ENCODE measurements at regions not wholly inside any gene's neighbourhood (a gene's known extent, or its start where the extent isn't known, plus 50 kb on each side); places are given as distances from the start of the nearest gene placed in this dataset.

DNA sequence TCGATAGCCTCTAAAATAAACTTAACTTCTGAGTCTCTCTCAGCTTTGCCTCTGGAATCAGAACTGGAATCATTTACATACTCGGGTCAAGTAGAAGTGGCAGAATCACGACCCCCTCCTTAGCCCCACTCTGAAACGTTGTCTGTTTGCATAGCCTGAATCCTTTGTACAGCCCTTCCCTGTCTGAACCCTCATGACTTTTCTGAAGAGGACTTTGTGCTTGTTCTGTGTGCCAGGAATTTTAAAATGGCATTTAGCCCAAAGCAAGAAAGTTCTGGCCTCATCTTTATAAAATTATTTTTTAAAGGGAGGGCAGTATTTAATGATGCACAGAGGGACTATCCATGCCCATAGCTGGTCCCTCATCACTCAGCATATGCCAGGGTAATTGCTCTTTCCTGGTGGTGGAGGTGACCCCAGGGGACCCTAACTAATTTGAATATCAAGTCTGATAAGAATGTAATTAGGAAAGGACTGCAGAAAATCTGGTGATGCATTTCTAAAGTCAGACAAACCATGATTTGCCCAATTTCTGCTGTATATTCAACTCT lies 342.7 kb upstream of the TNRC6C start:
- Histone ChIP-seq H3K9me1 (ENCODE audit: control insufficient read depth, insufficient read depth, low read length) (no peaks in the 10 kb centered on the region), H3K4me3 (no peak overlapping the region), H4K20me1 (replicated peaks; ENCODE audit: control insufficient read depth, insufficient read depth, low read length) (no peaks in the 10 kb centered on the region), H3K36me3 (ENCODE audit: control insufficient read depth, insufficient read depth, low read length) (no peaks in the 10 kb centered on the region), H3K9me3 (replicated peaks; ENCODE audit: control insufficient read depth, insufficient read depth, low read depth, low read length) (no peaks in the 10 kb centered on the region), H3K9ac (ENCODE audit: insufficient read depth in 1 of 2, low read depth in 2 of 2, low read length in 2 of 2) (no peak overlapping the region), H2AFZ (ENCODE audit: low read depth, low read length) (no peak overlapping the region), H3K4me2 (ENCODE audit: insufficient read depth, low read length) (no peak overlapping the region), H3K27me3 (ENCODE audit: control insufficient read depth in 2 of 2, insufficient read depth in 2 of 2, low read length in 2 of 2) (peaks cover 25 to 63% of the 10 kb centered on the region in 2 experiments), H3K79me2 (ENCODE audit: control insufficient read depth, insufficient read depth, low read length) (no peaks in the 10 kb centered on the region), H3K4me1 (replicated peaks in 1 of 2; ENCODE audit: control insufficient read depth in 2 of 2, insufficient read depth in 2 of 2, low read length in 2 of 2) (peaks cover 0 to 3% of the 10 kb centered on the region in 2 experiments; a peak in 3 of 5 replicates), H3K27ac (ENCODE audit: extremely low read depth, low read depth, low read length) (no peak overlapping the region)
- CTCF ChIA-PET (ENCODE audit: low intra/inter-chr PET ratio): no interaction called here
- ATAC-seq: no peak
- in situ Hi-C loops (cut with MboI) (no loop called here), intact Hi-C loops (cut with micrococcal nuclease) (no loop called here)
- POLR2A ChIA-PET: interaction anchor here (0.6 kb wide), 1 partner anchor 35 kb away, joined by 3 read pairs; no protein-coding TSS in a partner anchor
- FAIRE-seq: no peak
- DNase-seq (ENCODE audit: extremely low read depth in 1 of 4, low spot score in 3 of 4): no peak
- TF ChIP-seq ZKSCAN1 (IDR thresholded peaks at IDR 0.05; ENCODE audit: low read depth, low read length): no peak
- TF ChIP-seq, protein P1, sequence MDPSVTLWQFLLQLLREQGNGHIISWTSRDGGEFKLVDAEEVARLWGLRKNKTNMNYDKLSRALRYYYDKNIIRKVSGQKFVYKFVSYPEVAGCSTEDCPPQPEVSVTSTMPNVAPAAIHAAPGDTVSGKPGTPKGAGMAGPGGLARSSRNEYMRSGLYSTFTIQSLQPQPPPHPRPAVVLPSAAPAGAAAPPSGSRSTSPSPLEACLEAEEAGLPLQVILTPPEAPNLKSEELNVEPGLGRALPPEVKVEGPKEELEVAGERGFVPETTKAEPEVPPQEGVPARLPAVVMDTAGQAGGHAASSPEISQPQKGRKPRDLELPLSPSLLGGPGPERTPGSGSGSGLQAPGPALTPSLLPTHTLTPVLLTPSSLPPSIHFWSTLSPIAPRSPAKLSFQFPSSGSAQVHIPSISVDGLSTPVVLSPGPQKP (CRISPR knock-in tag; IDR thresholded peaks at IDR 0.05): no peak
- no peak for TF ChIP-seq ZNF12 (CRISPR knock-in tag; IDR thresholded peaks at IDR 0.05)
- no peak for TF ChIP-seq CBFA2T2 (conservative IDR thresholded peaks at IDR 0.05)
- TF ChIP-seq ETS2 (tag; IDR thresholded peaks at IDR 0.05; ENCODE audit: borderline replicate concordance, poor library complexity, severe bottlenecking): no peak
- no peak for TF ChIP-seq MTA2 (IDR thresholded peaks at IDR 0.05; ENCODE audit: low read depth)
- TF ChIP-seq ZFP30 (CRISPR knock-in tag; IDR thresholded peaks at IDR 0.05; ENCODE audit: borderline replicate concordance): no peak
- no peak for TF ChIP-seq PYGO2 (tag; IDR thresholded peaks at IDR 0.05)
- no peak for TF ChIP-seq KLF10 (CRISPR knock-in tag; IDR thresholded peaks at IDR 0.05)
- no peak for TF ChIP-seq NFE2 (IDR thresholded peaks at IDR 0.05; ENCODE audit: low read depth)
- no peak for TF ChIP-seq FUS (optimal IDR thresholded peaks at IDR 0.05; ENCODE audit: low read depth, low read length)
- TF ChIP-seq SIX5 (IDR thresholded peaks at IDR 0.05; ENCODE audit: borderline replicate concordance in 1 of 2, insufficient read depth in 1 of 2, low read depth in 1 of 2, low read length in 2 of 2): no peak
- TF ChIP-seq, protein P2, sequence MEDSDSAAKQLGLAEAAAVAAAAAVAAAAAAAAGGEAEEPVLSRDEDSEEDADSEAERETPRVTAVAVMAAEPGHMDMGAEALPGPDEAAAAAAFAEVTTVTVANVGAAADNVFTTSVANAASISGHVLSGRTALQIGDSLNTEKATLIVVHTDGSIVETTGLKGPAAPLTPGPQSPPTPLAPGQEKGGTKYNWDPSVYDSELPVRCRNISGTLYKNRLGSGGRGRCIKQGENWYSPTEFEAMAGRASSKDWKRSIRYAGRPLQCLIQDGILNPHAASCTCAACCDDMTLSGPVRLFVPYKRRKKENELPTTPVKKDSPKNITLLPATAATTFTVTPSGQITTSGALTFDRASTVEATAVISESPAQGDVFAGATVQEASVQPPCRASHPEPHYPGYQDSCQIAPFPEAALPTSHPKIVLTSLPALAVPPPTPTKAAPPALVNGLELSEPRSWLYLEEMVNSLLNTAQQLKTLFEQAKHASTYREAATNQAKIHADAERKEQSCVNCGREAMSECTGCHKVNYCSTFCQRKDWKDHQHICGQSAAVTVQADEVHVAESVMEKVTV (CRISPR knock-in tag; IDR thresholded peaks at IDR 0.05): no peak
- TF ChIP-seq POLR2H (tag; IDR thresholded peaks at IDR 0.05; ENCODE audit: low read depth): no peak
- no peak for TF ChIP-seq ELF2 (CRISPR knock-in tag; IDR thresholded peaks at IDR 0.05)
- TF ChIP-seq DNMT1 (IDR thresholded peaks at IDR 0.05): no peak
- TF ChIP-seq NFRKB (IDR thresholded peaks at IDR 0.05; ENCODE audit: low read depth): no peak
- BruUV-seq (replicated peaks): no TSS peak
- WGBS (ENCODE audit: insufficient coverage, low coverage, missing lambda C conversion rate): 0% methylated on average over 4 of the region's 4 CpGs
